SHP77 (cell line): ENCODE measurements at regions not wholly inside any gene's neighbourhood (a gene's known extent, or its start where the extent isn't known, plus 50 kb on each side); places are given as distances from the start of the nearest gene placed in this dataset.
"Not testable (repeated sequence)": the region's sequence is repeated elsewhere in the genome, so short reads cannot be mapped to it uniquely, and the experiment has no call there.

ENCODE experiments used
- DNase-seq, 2 experiments: peaks; one replicate each; lab custom pipeline; 2025; lab: John Stamatoyannopoulos, UW

- DNase-seq: not testable (repeated sequence)
Measured at GRCh38 chr1:149360351-149360750, 114.5 kb upstream of the NBPF19 start.

DNA sequence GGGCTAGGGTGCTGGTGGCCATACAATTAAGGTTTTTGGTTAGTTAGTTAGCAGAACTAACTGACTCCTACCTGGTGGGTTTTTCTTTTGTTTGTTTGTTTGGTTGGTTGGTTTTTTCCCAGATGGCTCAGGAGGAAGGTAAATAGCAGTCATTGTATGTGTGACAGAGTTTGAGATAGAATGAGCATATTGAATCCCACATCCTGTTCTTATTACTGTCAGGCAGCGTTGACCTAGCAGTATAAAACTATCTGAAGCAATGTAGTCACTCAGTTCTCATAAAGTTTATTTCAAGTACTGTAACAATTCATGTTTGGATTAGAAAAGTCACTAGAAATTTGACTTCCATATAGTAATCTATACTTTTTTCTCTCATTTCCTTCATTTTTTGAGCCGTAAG lies 113.5 kb upstream of the NBPF19 start:
- DNase-seq: not testable (repeated sequence)

- DNase-seq: not testable (repeated sequence)
Measured at GRCh38 chr1:149364188-149364981, 110.5 kb upstream of the NBPF19 start.

DNA sequence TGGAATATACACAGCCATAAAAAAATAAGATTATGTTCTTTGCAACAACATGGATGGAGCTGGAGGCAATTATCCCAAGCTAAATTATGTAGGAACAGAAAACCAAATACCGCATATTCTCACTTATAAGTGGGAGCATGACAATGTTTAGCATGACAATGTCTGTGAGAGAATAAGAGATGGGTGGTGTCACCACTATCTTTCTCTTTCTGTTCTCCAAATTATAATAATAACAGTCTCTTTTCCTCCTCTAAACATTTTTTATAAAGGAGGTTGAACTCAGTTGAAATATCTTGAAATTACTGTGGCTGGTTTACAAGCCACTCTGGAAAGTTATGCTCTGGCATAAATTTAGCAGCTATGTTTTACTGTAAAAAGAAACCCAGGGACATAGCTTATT lies 108.4 kb upstream of the NBPF19 start:
- not testable (repeated sequence) for DNase-seq

DNA sequence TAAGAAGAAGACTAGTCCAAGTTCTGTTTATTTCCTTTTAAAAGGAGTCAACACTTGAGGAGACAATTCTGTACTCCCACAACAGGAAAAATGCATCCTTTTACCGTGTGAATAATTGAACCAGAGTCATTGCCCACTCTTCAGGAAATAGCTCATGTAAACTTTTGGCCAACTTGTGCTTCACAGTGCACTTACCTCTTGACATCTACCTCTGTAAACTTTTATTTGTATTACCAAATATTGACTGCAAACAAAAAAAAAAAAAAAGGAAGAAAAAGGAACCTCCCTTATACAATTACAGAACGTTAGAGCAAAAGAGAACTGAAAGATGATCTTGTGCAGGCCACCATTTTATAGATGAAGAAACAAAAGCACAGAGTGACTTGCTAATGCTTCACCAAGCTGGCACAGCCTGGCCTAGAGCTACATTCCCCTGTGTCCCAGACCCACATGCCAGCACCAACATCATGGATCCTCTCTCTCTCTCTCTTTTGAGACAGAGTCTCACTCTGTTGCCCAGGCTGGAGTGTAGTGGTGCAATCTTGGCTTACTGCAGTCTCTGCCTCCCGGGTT lies 107.3 kb upstream of the NBPF19 start:
- DNase-seq: not testable (repeated sequence)

DNA sequence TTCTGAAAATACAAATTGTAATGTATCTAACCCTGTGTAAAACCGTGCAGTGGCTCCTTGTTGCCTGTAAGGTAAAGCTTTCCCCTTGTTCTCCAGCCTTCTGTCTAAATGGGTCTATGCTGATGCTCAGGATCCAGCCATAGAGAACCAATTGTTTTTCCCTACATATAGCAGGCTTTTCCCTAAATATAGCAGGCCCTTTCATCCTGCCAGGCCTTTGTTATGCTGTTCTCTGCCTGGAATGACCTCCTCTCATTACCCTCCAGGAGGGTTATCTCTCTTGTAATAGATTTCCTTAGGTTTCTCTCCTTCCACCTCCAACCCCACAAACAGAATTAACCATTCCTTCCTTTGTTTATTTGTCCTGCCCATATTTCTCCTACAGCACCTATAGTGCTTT lies 106.5 kb upstream of the NBPF19 start:
- DNase-seq: not testable (repeated sequence)

- not testable (repeated sequence) for DNase-seq
Measured at GRCh38 chr1:149369081-149369480, 105.8 kb upstream of the NBPF19 start.

- DNase-seq: not testable (repeated sequence)
Measured at GRCh38 chr1:149371955-149372354, 102.9 kb upstream of the NBPF19 start.

GRCh38 chr1:149378462-149378861 lies 96.4 kb upstream of the NBPF19 start:
- DNase-seq: not testable (repeated sequence)

DNA sequence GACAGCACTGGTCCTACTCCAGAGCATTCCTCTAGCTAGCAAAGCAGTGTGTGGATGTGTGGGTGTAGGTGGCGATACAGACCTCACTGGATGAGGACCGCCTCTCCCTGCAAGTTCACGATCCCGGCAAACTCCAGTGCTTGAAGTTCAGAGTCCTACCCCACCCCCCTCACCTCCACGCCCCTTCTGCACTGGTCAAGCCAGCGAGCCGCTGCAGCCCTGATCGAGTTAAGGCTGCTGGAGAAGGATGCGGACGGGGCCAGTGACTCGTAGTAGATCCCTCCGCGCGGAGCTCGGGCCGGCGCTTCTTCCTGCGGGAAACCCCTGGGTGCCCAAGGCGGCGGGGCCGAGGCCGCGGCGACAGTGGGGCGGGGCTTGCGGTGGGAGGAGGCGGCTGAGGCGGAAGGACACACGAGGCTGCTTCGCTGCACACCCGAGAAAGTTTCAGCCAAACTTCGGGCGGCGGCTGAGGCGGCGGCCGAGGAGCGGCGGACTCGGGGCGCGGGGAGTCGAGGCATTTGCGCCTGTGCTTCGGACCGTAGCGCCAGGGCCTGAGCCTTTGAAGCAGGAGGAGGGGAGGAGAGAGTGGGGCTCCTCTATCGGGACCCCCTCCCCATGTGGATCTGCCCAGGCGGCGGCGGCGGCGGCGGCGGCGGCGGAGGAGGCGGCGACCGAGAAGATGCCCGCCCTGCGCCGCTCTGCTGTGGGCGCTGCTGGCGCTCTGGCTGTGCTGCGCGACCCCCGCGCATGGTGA lies 84.5 kb upstream of the NBPF19 start:
- DNase-seq: peak; percentile 60 to 66

- not testable (repeated sequence) for DNase-seq
Measured at GRCh38 chr1:149390931-149391330, 83.9 kb upstream of the NBPF19 start.

- not testable (repeated sequence) for DNase-seq
Measured at GRCh38 chr1:149395802-149396201, 79.0 kb upstream of the NBPF19 start.

GRCh38 chr1:149398527-149398926 lies 76.3 kb upstream of the NBPF19 start:
- not testable (repeated sequence) for DNase-seq

DNA sequence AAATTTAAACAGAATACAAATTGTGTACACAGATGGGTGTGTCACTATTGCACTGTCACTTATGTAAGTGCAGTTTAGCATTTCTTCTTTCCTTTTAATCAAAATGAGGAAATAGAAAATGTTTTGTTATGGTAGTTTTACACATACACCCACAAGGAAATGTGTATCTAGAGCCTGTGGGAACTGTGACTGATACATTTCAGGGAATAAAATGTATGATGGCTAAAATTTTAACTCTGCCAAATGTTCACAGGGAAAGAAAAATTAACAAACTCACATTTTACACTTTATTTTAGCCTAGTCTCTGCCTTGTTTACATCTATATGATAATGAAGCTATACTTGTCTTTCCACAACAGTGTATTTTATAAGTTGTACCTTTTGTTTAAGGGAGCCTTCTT lies 66.4 kb upstream of the NBPF19 start:
- DNase-seq: not testable (repeated sequence)

GRCh38 chr1:149415373-149415772 lies 59.5 kb upstream of the NBPF19 start:
- not testable (repeated sequence) for DNase-seq

DNA sequence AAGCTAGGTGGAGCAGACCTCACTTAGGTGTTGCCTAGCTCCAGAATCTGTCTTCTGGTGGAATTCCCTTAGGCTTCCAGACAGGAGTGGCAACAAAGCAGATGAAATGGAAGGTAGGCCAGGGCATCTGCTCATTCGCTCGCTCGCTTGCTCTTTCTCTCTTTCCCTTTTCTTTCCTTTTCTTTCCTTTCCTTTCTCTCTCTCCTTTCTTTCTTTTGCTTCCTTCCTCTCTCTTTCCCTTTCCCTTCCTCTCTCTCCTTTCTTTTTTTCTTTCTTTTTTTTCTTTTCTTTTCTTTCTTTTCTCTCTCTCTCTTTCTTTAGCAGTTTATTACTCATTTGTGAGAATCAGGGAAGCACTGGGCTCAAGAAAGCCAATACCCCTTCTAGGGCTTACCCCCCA lies 56.1 kb upstream of the NBPF19 start:
- not testable (repeated sequence) for DNase-seq

GRCh38 chr1:149423122-149423521 lies 51.7 kb upstream of the NBPF19 start:
- DNase-seq: not testable (repeated sequence)
